HG03571 (cell line): ENCODE measurements at regions not wholly inside any gene's neighbourhood (a gene's known extent, or its start where the extent isn't known, plus 50 kb on each side); places are given as distances from the start of the nearest gene placed in this dataset.
"Not testable (repeated sequence)": the region's sequence is repeated elsewhere in the genome, so short reads cannot be mapped to it uniquely, and the experiment has no call there.

ENCODE experiments used
- ATAC-seq: cut with Tn5 transposase; IDR thresholded peaks from one replicate; pipeline ENCODE4 v1.9.1; 2021; ENCODE audit not compliant: unreplicated experiment

- ATAC-seq, result no peak
Measured at GRCh38 chr10:65090991-65091390, 1569.8 kb downstream of the REEP3 start.

GRCh38 chr10:65100146-65100545 is 1578.9 kb downstream of the REEP3 start:
- no peak for ATAC-seq

- not testable (repeated sequence) for ATAC-seq
Measured at GRCh38 chr10:65100881-65101280, 1579.7 kb downstream of the REEP3 start.

- no peak for ATAC-seq
Measured at GRCh38 chr10:65110009-65110408, 1588.8 kb downstream of the REEP3 start.

GRCh38 chr10:65111059-65111458 is 1589.9 kb downstream of the REEP3 start:
- ATAC-seq, result not testable (repeated sequence)

GRCh38 chr10:65112573-65112972 is 1591.4 kb downstream of the REEP3 start:
- no peak for ATAC-seq

GRCh38 chr10:65123120-65123519 is 1601.9 kb downstream of the REEP3 start:
- no peak for ATAC-seq

GRCh38 chr10:65125212-65125611 is 1604.0 kb downstream of the REEP3 start:
- no peak for ATAC-seq

- ATAC-seq, result no peak
Measured at GRCh38 chr10:65126288-65126687, 1605.1 kb downstream of the REEP3 start.

- no peak for ATAC-seq
Measured at GRCh38 chr10:65128277-65128676, 1607.1 kb downstream of the REEP3 start.

GRCh38 chr10:65130162-65130758 is 1609.1 kb downstream of the REEP3 start:
- no peak for ATAC-seq

- ATAC-seq, result no peak
Measured at GRCh38 chr10:65133652-65134051, 1612.5 kb downstream of the REEP3 start.

- no peak for ATAC-seq
Measured at GRCh38 chr10:65135508-65135907, 1614.3 kb downstream of the REEP3 start.

GRCh38 chr10:65142641-65143435 is 1621.6 kb downstream of the REEP3 start:
- ATAC-seq, result no peak

- no peak for ATAC-seq
Measured at GRCh38 chr10:65143723-65144122, 1622.5 kb downstream of the REEP3 start.

- ATAC-seq, result no peak
Measured at GRCh38 chr10:65149878-65150277, 1628.7 kb downstream of the REEP3 start.

- no peak for ATAC-seq
Measured at GRCh38 chr10:65166272-65166671, 1645.1 kb downstream of the REEP3 start.

GRCh38 chr10:65172249-65172648 is 1651.0 kb downstream of the REEP3 start:
- no peak for ATAC-seq

GRCh38 chr10:65176994-65177393 is 1655.8 kb downstream of the REEP3 start:
- ATAC-seq, result no peak

- ATAC-seq, result no peak
Measured at GRCh38 chr10:65183236-65183635, 1662.0 kb downstream of the REEP3 start.

- not testable (repeated sequence) for ATAC-seq
Measured at GRCh38 chr10:65186668-65187067, 1665.5 kb downstream of the REEP3 start.

GRCh38 chr10:65194126-65194525 is 1672.9 kb downstream of the REEP3 start:
- ATAC-seq, result no peak

GRCh38 chr10:65194555-65194954 is 1673.4 kb downstream of the REEP3 start:
- no peak for ATAC-seq
